GM21723 (cell line): ENCODE measurements at regions not wholly inside any gene's neighbourhood (a gene's known extent, or its start where the extent isn't known, plus 50 kb on each side); places are given as distances from the start of the nearest gene placed in this dataset.
"Not testable (repeated sequence)": the region's sequence is repeated elsewhere in the genome, so short reads cannot be mapped to it uniquely, and the experiment has no call there.

Experiments used
- ATAC-seq: cut with Tn5 transposase; IDR thresholded peaks from one replicate; pipeline ENCODE4 v1.9.1; 2021; ENCODE audit warnings: mild to moderate bottlenecking, moderate library complexity; ENCODE audit not compliant: unreplicated experiment

DNA sequence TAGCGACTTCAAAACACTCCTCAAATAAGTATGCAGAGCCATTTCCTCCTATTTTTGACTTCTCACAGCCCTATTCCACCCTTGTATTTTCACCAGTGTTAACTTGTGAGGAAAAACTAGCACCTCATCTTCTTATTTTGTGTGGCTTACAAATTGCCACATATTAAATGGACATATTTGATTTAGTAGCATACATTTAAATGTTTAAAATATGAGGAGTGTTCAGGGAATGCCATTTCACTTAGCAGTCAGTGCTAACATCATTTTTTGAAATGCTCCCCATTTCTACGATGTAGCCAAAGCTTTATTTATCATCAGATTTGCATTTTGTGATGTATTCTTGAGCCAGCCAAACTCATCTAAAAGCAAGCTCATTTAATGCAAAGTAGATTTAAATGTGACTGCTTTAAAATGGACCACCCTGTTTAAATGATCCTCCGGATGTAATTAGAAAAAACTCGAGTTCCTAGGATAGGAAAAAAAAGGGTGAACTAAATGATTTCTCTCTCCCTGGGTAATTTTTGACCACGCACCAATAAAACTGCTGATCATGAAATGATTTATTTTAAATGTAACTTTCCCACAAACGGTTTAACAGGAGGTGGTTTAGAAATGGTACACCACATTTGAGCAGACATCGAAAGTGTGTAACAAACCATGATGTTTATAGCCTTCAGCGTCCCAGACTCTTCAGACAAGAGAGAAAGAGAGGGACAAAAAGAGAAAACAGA is 172.6 kb downstream of the CD83 start:
- ATAC-seq = no peak

DNA sequence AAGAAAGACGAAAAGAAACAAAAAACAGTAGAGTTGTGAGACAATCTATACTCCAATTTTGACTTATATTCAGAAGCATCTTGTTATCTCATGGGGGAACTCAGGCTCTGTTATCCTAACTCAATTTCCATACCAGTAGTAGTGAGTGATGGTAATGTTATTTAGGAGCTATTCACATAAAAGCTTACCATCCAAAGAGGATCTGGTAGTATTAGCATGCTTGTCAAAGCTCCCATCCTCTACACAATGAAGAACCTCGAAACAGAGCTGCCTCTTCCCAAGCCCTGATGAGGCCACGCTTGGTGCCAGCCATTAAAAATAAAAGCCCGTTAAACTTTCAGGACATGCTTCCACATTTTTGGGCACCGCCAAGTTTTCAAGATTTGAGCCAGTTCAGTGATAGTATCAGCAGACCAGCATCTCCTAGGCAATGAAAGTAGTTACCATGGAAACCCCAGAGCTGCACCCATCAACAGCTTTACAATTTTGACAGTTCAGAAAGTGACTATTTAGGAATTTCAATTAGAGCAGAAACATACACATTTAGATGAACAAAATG is 173.3 kb downstream of the CD83 start:
- ATAC-seq = no peak

DNA sequence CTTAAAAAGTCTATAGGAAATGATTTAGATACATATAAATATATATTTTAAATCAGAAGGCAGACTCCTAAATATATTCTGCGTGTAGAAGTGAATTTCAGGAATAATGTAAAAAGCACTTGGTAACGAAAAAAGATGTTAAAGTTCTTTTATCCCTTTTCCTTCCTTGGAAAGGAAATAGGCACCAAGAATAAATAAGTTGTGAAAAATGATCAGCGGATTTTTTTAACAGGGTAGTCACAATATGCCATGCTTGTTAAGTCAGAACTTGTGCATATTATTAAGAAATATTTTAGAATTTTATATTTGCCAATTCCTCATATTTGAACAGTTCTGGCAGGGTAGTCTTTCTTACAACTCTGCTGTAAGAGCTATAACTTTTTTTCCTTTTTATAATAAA is 173.8 kb downstream of the CD83 start:
- no peak for ATAC-seq

DNA sequence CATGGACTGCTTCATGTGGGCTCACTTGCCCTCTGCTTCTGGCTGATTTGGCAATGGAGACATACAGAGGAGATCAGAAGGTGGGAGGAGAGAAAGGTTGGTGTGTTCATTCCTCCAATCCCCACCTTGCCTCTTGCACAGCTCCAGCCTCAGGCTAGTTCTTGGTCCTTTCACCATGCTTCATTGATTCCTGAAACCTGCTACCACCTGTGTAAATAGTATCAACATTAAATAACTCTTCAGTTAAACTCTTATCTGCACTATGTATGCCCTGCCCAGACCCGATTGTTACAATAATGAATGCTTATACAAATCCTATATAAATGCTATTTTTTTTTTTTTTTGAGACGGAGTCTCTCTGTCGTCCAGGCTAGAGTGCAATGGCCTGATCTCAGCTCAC is 174.5 kb downstream of the CD83 start:
- no peak for ATAC-seq

DNA sequence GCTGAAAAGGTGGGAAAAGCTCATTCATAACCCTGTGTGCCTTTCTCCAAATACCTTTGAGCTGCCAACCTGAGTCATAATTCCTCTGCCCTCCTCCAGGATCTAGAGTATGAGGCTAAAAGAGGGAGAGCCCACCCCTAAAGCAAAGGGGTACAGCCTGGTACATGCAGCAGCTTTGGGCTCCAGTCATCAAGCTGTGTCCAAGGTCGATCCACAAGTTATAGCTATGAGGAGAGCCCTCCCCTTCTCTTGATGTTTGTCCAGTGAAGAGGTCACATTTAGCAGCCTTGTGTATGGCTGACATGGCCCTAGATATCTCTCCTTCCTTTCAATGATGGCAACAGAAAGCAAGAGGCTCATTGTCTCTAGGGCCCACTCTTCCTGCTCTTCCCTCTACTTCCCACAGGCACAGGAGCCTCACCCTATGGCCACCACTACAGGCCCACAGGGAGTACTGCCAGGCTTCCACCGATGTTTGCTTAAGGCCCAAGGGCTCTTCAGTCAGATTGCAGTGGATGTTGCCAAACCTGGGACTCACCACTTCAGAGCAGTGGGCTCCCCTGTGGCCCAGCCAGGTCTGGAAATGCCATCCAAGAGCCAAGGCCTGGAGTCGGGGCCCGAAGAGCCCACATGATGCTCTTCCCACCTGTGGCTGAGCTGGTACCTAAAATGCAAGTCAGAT is 176.8 kb downstream of the CD83 start:
- no peak for ATAC-seq

DNA sequence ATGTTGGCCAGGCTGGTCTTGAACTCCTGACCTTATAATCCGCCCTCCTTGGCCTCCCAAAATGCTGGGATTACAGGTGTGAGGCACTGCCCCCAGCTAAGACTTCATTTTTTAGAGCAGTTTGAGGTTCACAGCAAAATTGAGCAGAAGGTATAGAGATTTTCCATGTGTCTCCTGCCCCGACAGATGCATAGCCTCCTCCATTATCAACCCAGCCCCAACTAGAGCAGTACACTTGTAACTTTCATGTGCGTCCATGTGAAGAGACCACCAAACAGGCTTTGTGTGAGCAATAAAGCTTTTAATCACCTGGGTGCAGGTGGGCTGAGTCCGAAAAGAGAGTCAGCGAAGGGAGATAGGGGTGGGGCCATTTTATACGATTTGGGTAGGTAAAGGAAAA is 179.1 kb downstream of the CD83 start:
- not testable (repeated sequence) for ATAC-seq

DNA sequence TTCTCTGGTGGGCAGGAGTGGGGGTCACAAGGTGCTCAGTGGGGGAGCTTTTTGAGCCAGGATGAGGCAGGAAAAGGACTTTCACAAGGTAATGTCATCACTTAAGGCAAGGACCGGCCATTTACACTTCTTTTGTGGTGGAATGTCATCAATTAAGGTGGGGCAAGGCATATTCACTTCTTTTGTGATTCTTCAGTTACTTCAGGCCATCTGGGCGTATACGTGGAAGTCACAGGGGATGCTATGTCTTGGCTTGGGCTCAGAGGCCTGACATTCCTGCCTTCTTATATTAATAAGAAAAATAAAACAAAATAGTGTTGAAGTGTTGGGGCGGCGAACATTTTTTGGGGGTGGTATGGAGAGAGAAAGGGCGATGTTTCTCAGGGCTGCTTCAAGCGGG is 179.5 kb downstream of the CD83 start:
- ATAC-seq = not testable (repeated sequence)

DNA sequence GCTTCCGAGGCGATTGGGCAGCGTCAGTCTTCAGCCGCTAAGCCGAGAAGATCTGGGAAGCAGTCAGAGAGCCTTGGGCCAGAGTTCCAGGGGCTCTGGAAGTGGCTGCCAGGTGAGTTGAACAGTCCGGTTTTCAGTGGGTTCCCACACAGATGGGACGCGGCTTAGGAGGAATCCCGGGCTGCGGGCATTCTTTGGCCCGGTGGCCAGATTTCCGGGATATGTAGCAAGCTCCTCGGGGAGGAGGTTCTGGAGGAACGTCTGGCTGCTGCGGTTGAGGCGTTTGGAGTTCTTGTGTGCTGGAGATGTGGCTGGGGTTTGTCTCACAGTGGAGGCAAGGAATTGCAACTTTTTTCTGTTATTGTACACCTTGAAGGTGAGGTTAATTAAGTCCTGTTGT is 182.6 kb downstream of the CD83 start:
- ATAC-seq = not testable (repeated sequence)

DNA sequence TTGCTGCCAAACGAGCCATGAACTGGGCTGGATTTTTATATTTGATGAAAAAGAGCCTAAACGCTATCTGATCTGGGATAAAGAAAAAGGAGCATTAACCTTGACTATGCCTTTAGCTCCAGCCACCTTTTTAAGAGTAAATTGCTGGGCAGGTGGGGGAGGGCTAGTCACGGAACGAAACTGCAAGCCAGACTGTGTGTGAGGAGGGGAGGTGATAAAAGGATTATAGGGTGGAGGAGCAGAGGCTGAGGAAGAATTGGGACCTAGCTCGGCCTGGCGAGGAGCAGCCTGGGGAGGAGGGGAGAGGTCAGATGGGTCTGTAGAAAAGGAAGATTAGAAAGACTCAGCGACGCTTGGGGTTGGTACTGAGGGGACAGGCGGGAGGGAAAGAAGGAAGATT is 183.1 kb downstream of the CD83 start:
- ATAC-seq = not testable (repeated sequence)

DNA sequence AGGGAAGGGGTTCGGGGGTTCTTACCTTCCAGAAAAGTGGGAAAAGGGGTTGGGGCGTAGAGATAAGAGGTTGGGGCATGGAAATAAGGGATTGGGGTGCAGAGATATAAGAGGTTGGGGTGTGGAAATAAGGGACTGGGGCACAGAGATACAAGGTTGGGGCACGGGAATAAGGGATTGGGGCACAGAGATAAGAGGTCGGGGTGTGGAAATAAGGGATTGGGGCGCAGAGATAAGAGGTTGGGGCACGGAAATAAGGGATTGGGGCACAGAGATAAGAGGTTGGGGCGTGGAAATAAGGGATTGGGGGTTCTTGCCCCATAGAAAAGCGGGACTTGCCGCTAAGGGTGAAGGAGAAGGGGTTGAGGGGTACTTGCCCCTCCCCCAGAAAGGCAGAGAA is 183.9 kb downstream of the CD83 start:
- ATAC-seq = not testable (repeated sequence)

DNA sequence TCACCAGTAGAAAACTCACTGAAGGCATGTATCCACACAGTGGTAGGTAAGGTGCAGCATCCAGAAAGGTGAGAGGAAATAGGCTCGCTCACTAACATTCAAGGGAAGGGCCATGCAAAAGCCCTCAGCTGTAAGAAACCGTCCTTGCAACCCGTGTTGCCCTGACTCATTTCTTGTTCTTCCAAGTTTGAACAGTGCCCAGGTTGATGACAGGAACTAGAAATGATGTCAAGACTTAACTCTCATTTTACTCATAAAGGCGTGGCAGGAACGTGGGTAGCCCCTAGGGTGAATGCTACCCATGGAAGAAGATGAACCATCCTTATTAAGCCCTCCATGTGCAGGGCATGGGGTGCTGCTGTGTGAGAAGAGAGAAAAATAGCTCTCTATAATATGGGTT is 187.6 kb downstream of the CD83 start:
- ATAC-seq = no peak

DNA sequence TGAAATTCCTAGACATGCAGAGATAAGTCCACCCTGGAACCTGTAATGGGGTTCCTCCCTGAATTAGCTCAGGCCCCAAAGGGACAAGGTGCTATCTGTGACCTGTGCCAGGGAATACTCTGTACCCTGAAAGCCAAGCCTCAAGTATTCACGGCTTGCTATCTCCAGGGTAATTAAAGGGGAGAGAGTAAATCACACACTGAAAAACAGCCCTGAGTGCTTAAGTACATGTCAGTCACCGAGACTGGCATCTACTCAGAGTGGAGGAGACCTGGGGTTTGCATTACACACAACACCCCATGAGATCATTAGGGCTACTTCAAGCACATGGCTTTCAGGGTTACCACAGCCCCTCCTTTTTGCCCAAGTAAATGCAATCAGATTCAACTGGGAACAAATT is 188.1 kb downstream of the CD83 start:
- no peak for ATAC-seq

DNA sequence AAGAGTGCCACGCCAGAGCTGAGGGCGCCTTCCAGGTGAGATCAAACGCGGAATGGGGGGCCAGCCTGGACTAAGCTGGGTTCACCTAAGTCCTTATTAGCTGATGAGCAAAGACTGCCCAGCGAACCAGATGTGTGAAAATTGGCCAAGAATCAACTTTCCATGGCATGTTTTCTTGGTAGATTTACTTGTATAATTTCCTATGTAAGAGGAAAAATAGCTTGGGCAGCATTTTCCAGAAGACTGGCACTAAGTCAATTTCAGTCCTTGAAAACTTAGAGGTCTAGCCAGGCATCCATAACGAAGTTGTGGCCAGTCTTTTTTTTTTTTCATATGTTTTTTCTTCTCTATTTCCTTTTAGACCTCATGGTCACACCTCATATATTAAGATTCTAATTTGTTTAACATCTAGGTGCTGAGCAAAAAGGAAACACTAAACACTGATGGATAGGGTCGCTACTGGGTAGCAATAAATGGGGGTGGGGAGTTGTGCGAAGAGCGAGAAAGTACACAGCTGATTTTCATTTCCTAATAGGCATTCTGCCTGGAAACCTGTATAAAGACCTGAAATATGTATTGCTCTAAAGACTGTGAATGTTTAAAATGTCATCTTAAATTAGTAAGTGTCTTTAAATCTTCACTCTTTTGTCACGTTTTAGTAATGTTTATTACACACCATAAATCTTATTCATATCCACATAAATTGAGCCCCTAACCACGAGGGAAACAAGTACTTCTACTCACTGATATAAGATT is 188.8 kb downstream of the CD83 start:
- ATAC-seq = no peak

DNA sequence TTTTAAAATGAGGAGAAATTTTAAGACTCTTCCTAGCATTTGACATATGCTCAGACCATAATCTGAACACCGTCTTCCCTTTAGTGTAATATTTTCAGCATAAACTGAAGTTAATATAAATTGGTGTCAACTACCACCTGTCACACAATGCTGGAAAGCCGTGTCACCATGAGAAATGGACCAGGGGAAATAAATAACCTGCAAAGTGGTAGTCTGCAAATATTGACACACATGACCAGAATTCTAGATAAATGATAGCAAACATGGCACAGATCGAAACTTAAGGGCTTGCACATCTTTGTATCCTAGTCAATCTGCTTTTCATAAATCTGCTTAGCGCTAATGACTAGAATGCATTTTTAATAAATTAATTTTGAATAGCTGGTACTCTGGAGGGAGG is 191.9 kb downstream of the CD83 start:
- no peak for ATAC-seq

DNA sequence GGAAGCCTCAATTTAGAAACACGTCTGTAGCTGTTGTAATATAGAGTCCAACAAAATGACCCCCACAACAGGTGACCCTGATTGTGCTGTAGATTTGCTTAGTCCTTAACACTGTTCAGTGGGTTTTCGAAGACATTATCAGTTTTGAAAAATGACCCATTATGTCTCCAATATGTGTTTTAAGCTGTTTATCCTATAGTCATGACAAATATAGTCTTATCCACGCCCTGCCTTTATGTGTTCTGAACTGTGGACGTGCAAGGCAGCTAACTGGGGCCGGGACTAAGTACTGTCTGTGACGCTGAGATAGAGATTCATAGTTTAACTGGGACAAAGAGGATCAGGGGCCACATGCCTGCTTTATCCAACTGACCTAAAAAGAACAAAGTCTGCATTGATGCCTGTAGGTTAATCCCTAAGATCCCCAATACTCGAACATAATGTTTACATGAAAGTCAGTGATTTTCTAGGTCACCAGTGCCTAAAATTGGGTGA is 192.4 kb downstream of the CD83 start:
- ATAC-seq = no peak

DNA sequence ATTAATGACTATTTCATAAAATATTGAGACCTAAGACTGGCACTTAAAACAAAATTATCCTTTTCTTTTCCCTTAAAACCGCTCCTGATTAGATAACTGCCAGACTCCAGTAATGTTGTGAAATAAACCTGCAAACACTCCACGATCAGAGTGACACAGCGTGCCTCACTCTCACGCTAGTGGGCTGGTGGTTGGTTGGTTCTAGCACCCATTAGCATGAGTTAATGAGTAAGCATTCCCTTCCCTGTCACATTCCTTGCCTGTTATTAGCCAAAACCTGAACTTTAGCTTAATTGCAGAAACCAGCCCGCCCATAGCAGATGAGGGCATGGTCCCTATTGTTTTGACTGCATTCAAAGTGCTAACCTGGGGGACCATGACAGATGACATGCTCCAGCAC is 193.4 kb downstream of the CD83 start:
- no peak for ATAC-seq

DNA sequence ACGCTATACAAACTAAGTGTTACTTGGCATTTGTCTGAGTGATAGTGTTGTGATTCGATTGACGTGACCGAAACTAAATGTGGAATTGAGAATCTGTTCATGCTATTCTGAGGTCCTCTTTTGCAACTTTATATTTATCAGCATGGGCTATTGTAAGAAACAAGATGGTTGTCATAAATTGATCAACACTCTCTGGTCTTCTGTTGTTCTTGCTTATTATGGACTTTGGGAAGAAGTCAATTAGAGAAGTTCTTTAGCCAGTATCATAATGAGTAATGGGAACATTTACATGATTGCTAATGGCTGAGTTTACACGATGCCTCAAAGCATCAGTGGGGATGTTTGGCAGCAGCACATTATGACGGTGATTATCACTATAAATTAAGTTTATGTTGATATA is 195.0 kb downstream of the CD83 start:
- no peak for ATAC-seq

DNA sequence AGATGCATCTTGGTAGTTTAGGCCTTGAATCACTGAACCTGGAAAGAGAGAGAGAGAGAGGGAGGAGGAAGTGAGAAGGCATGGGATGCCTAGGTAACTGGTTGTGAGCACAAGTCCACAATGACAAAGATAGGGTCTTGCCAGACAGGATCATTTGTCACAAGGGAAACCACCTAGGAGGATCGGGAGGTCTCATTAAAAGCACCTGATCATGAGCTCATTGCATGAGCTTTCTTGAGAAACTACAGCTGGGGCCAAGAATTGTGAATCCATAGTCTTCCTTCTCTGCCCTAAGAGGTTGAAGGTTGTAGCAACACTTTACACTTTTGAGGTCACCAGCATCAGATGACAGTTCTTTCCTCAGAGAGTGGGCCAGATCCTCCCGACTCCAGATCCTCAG is 195.7 kb downstream of the CD83 start:
- no peak for ATAC-seq

DNA sequence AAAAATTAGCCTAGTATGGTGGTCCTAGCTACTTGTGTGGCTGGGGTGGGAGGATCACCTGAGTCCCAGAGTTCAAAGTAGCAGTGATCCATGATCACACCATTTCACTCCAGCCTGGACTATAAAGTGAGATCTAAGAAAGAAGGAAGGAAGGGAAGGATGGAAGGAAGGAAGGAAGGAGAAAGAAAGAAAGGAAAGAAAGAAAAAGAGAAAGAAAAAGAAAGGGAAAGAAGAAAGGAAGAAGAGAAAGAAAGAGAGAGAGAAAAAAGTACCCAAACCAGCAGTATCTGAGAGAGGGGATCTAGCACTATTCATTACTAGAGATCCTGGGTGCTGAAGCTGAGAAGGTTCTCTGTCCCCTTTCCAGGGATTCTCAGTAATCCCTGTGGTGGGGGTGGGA is 197.8 kb downstream of the CD83 start:
- no peak for ATAC-seq

DNA sequence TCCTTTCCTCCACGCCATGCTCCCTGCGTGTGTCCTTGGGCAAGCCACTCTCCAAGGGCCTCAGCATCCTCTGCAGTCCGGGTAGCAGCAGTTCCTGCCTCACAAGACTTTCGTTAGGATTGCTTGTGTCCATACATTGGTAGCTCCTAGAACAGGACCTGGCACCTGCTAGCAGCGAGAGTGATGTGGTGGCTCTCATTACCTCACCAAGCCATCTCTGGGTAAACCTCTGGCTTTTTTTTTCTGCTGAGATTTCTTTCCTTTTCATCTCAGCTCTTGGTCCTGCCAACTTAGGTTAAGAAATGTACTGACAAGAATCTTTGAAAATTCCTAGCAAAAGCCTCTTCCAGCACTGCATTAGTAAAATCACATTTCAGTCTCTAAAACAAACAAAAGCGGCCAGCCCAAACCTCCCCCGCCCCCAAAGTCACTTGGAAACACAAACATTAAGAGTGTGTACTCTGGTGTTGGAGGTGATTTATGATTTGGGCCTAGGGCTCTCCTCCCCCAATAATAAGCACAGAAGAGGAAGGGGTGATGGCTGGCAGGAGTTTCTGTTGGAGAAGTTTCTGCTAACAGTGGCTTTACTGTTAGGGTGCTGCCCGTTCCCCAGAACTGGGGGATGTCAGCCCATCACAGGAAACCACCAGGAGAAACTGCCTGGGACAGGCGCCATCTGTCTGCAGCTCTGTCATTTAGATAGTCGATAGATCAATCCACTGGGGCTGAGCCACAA is 199.2 kb downstream of the CD83 start:
- ATAC-seq = no peak
